H9 (cell line): ENCODE measurements at regions not wholly inside any gene's neighbourhood (a gene's known extent, or its start where the extent isn't known, plus 50 kb on each side); places are given as distances from the start of the nearest gene placed in this dataset.

ENCODE experiments used
- DNase-seq: peaks from one replicate; pipeline ENCODE4 v3.0.0-alpha.2; 2017
- H2AFZ ChIP-seq: one replicate; pipeline ENCODE4 v1.6.1; 2013; ENCODE audit warnings: mild to moderate bottlenecking, low read length, control low read depth, moderate library complexity
- H2AK5ac ChIP-seq: 2 replicates; pipeline ENCODE4 v1.6.1; 2013; ENCODE audit warnings: low read length, control low read depth, mixed read lengths; ENCODE audit not compliant: insufficient read length
- H2BK120ac ChIP-seq: one replicate; pipeline ENCODE4 v1.6.1; 2013; ENCODE audit warnings: low read depth, mild to moderate bottlenecking, low read length, control low read depth, inconsistent platforms; ENCODE audit not compliant: poor library complexity, severe bottlenecking
- H2BK12ac ChIP-seq: 2 replicates; pipeline ENCODE4 v1.6.1; 2013; ENCODE audit warnings: low read length, control low read depth, mixed read lengths, low read depth; ENCODE audit not compliant: insufficient read length
- H2BK15ac ChIP-seq: 2 replicates; pipeline ENCODE4 v1.6.1; 2013; ENCODE audit warnings: low read depth, low read length, control low read depth
- H2BK20ac ChIP-seq: one replicate; pipeline ENCODE4 v1.6.1; 2013; ENCODE audit warnings: low read depth, mild to moderate bottlenecking, low read length, control low read depth, inconsistent platforms; ENCODE audit not compliant: poor library complexity, severe bottlenecking
- H2BK5ac ChIP-seq: 2 replicates; pipeline ENCODE4 v1.6.1; 2013; ENCODE audit warnings: low read length, control low read depth, mixed read lengths; ENCODE audit not compliant: insufficient read length
- H3K14ac ChIP-seq: 2 replicates; pipeline ENCODE4 v1.6.1; 2013; ENCODE audit warnings: low read length, control low read depth; ENCODE audit not compliant: insufficient read depth
- H3K18ac ChIP-seq: 2 replicates; pipeline ENCODE4 v1.6.1; 2013; ENCODE audit warnings: low read depth, mild to moderate bottlenecking, mixed read lengths, low read length, control low read depth; ENCODE audit not compliant: insufficient read length
- H3K23ac ChIP-seq: 2 replicates; pipeline ENCODE4 v1.6.1; 2013; ENCODE audit warnings: low read length, control low read depth, mixed read lengths, low read depth; ENCODE audit not compliant: insufficient read length
- H3K23me2 ChIP-seq: 2 replicates; pipeline ENCODE4 v1.6.1; 2013; ENCODE audit warnings: low read depth, mild to moderate bottlenecking, mixed read lengths, low read length, control low read depth; ENCODE audit not compliant: insufficient read length, poor library complexity, severe bottlenecking
- H3K27ac ChIP-seq: 2 replicates; pipeline ENCODE4 v1.5.1; 2013; ENCODE audit warnings: low read length, control low read depth, mixed read lengths, low read depth; ENCODE audit not compliant: insufficient read length
- H3K27me3 ChIP-seq: 2 replicates; pipeline ENCODE4 v1.6.1; 2013; ENCODE audit warnings: low read length, control low read depth, inconsistent platforms; ENCODE audit not compliant: insufficient read depth
- H3K4ac ChIP-seq: 2 replicates; pipeline ENCODE4 v1.6.1; 2013; ENCODE audit warnings: low read depth, mild to moderate bottlenecking, control low read depth, inconsistent platforms, low read length, moderate library complexity
- H3K4me1 ChIP-seq: 2 replicates; pipeline ENCODE4 v1.6.1; 2013; ENCODE audit warnings: low read length, control low read depth, inconsistent platforms; ENCODE audit not compliant: insufficient read depth
- H3K4me2 ChIP-seq: 2 replicates; pipeline ENCODE4 v1.6.1; 2013; ENCODE audit warnings: low read length, control low read depth, mixed read lengths; ENCODE audit not compliant: insufficient read length, insufficient read depth
- H3K56ac ChIP-seq: 2 replicates; pipeline ENCODE4 v1.6.1; 2013; ENCODE audit warnings: low read depth, mild to moderate bottlenecking, mixed read lengths, low read length, control low read depth; ENCODE audit not compliant: insufficient read length
- H3K79me1 ChIP-seq: 2 replicates; pipeline ENCODE4 v1.6.1; 2013; ENCODE audit warnings: low read depth, mild to moderate bottlenecking, moderate library complexity, low read length, control low read depth, inconsistent platforms; ENCODE audit not compliant: insufficient read depth, poor library complexity, severe bottlenecking
- H3K79me2 ChIP-seq: 2 replicates; pipeline ENCODE4 v1.6.1; 2013; ENCODE audit warnings: low read length, control low read depth, inconsistent platforms; ENCODE audit not compliant: insufficient read depth
- H3K9ac ChIP-seq: 2 replicates; pipeline ENCODE4 v1.6.1; 2013; ENCODE audit warnings: low read length, control low read depth, mixed read lengths; ENCODE audit not compliant: insufficient read length; ENCODE audit errors: extremely low read depth
- H3K9me3 ChIP-seq: one replicate; pipeline ENCODE4 v1.6.1; 2013; ENCODE audit warnings: low read depth, low read length, inconsistent platforms; ENCODE audit not compliant: control insufficient read depth
- H3T11ph ChIP-seq: one replicate; pipeline ENCODE4 v1.6.1; 2013; ENCODE audit warnings: mild to moderate bottlenecking, low read length, control low read depth, inconsistent platforms
- H4K20me1 ChIP-seq: one replicate; pipeline ENCODE4 v1.6.1; 2013; ENCODE audit not compliant: control insufficient read depth, insufficient read length, insufficient read depth
- H4K5ac ChIP-seq: 2 replicates; pipeline ENCODE4 v1.6.1; 2013; ENCODE audit warnings: low read depth, mild to moderate bottlenecking, mixed read lengths, low read length, control low read depth; ENCODE audit not compliant: insufficient read length
- H4K8ac ChIP-seq: replicated peaks from 2 replicates; pipeline ENCODE4 v1.6.1; 2013; ENCODE audit warnings: low read length, control low read depth, mixed read lengths, low read depth; ENCODE audit not compliant: insufficient read length
- H4K91ac ChIP-seq: 2 replicates; pipeline ENCODE4 v1.6.1; 2013; ENCODE audit warnings: low read depth, mild to moderate bottlenecking, moderate library complexity, mixed read lengths, low read length, control low read depth; ENCODE audit not compliant: insufficient read length
- H3K27ac Mint-ChIP-seq, 3 experiments: 2 replicates in 2 of 3; 3 replicates in 1 of 3; pipeline ENCODE4 v1.8.0; 2020 to 2021; ENCODE audit warnings: mixed read lengths in 3 of 3, mild to moderate bottlenecking in 1 of 3, moderate library complexity in 1 of 3
- H3K27me3 Mint-ChIP-seq: 2 replicates; pipeline ENCODE4 v1.8.0; 2021; ENCODE audit warnings: low read depth, mild to moderate bottlenecking, moderate library complexity, mixed read lengths
- H3K36me3 Mint-ChIP-seq, 3 experiments: 2 replicates in 2 of 3; 3 replicates in 1 of 3; pipeline ENCODE4 v1.8.0; 2020 to 2021; ENCODE audit warnings: low read depth in 3 of 3, mixed read lengths in 3 of 3; ENCODE audit not compliant: insufficient read depth in 1 of 3
- H3K4me1 Mint-ChIP-seq, 2 experiments: 2 replicates each; pipeline ENCODE4 v1.8.0; 2020; ENCODE audit warnings: mixed read lengths in 2 of 2
- H3K4me3 Mint-ChIP-seq, 2 experiments: 2 replicates in 1 of 2; 3 replicates in 1 of 2; pipeline ENCODE4 v1.8.0; 2020 to 2021; ENCODE audit warnings: mild to moderate bottlenecking in 2 of 2, mixed read lengths in 2 of 2, moderate library complexity in 1 of 2
- H3K9me3 Mint-ChIP-seq, 2 experiments: 2 replicates in 1 of 2; 3 replicates in 1 of 2; pipeline ENCODE4 v1.8.0; 2020; ENCODE audit warnings: mild to moderate bottlenecking in 2 of 2, mixed read lengths in 2 of 2, moderate library complexity in 1 of 2
- TF ChIP-seq, protein P1 (sequence below): fragments of 200-600 bp; sonication (generic); conservative IDR thresholded peaks from 3 replicates; pipeline ENCODE4 v1.8.0; 2021; ENCODE audit warnings: antibody characterized with exemption, mild to moderate bottlenecking

DNA sequence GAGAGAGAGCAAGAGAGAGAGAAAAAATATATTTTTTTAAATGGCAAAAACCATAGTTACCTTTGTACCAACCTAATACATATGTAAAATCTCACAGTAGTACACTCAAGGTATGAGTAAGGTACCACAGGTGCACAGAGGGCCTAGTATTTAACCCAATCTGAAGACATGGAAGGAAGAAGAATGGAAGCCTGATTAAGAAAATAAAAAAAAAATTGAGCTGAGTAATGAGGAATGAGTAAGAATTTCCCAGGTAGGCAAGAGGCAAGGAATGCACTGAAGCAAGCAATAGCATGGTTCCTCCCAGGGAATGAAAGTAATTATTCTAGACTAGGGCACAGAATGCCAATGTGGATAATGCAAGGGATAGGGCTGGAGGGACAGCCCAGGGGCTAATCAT is 294.2 kb downstream of the FIGN start:
- Histone ChIP-seq H4K8ac (no peak overlapping the region), H3K23ac (no peak overlapping the region), H3K79me2 (no peaks in the 10 kb centered on the region), H3K18ac (no peak overlapping the region), H3K9ac (no peak overlapping the region), H2BK15ac (no peak overlapping the region), H2AK5ac (no peak overlapping the region), H3K4me1 (no peaks in the 10 kb centered on the region), H2BK12ac (no peak overlapping the region), H3K79me1 (no peaks in the 10 kb centered on the region), H2AFZ (no peak overlapping the region), H3K14ac (no peak overlapping the region), H3K23me2 (no peaks in the 10 kb centered on the region), H3K56ac (no peak overlapping the region), H2BK5ac (no peak overlapping the region), H3K4ac (no peak overlapping the region), H3K9me3 (no peaks in the 10 kb centered on the region), H4K5ac (no peak overlapping the region), H2BK120ac (no peak overlapping the region), H3T11ph (no peak overlapping the region), H3K4me2 (no peak overlapping the region), H3K27me3 (no peaks in the 10 kb centered on the region), H2BK20ac (no peak overlapping the region), H3K27ac (no peak overlapping the region), H4K20me1 (no peaks in the 10 kb centered on the region), H4K91ac (no peak overlapping the region)
- Mint-ChIP-seq H3K27me3 (no peaks in the 10 kb centered on the region), H3K9me3 (no peaks in the 10 kb centered on the region), H3K4me1 (no peaks in the 10 kb centered on the region), H3K27ac (no peak overlapping the region), H3K4me3 (no peak overlapping the region), H3K36me3 (no peaks in the 10 kb centered on the region)
- TF ChIP-seq, protein P1, sequence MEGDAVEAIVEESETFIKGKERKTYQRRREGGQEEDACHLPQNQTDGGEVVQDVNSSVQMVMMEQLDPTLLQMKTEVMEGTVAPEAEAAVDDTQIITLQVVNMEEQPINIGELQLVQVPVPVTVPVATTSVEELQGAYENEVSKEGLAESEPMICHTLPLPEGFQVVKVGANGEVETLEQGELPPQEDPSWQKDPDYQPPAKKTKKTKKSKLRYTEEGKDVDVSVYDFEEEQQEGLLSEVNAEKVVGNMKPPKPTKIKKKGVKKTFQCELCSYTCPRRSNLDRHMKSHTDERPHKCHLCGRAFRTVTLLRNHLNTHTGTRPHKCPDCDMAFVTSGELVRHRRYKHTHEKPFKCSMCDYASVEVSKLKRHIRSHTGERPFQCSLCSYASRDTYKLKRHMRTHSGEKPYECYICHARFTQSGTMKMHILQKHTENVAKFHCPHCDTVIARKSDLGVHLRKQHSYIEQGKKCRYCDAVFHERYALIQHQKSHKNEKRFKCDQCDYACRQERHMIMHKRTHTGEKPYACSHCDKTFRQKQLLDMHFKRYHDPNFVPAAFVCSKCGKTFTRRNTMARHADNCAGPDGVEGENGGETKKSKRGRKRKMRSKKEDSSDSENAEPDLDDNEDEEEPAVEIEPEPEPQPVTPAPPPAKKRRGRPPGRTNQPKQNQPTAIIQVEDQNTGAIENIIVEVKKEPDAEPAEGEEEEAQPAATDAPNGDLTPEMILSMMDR = no peak
- DNase-seq = no peak
